Fibroblast of peridontal ligament (primary cell): ENCODE measurements at regions not wholly inside any gene's neighbourhood (a gene's known extent, or its start where the extent isn't known, plus 50 kb on each side); places are given as distances from the start of the nearest gene placed in this dataset.

ENCODE experiments used
- DNase-seq: peaks from one replicate; pipeline ENCODE4 v3.0.0-alpha.2; 2010; ENCODE audit errors: extremely low read depth

DNA sequence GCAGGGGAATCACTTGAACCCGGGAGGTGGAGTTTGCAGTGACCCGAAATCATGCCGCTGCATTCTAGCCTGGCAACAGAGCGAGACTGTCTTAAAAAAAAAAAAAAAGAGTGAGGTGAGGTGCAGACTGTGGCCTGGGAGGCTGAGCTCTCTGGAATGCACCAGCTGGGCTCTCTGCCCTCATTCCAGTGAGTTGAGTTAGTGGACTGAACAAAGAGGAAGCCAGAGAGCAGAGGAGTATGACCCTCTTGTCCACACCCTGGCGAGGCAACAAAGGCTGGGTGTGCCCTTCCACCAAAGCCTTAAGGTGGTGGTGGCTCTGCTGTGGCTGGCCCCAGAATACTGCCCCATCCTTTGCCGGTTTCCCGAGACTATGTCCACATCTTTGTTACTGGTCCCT is 71.3 kb upstream of the ACKR3 start:
- DNase-seq, result peak; percentile 10

DNA sequence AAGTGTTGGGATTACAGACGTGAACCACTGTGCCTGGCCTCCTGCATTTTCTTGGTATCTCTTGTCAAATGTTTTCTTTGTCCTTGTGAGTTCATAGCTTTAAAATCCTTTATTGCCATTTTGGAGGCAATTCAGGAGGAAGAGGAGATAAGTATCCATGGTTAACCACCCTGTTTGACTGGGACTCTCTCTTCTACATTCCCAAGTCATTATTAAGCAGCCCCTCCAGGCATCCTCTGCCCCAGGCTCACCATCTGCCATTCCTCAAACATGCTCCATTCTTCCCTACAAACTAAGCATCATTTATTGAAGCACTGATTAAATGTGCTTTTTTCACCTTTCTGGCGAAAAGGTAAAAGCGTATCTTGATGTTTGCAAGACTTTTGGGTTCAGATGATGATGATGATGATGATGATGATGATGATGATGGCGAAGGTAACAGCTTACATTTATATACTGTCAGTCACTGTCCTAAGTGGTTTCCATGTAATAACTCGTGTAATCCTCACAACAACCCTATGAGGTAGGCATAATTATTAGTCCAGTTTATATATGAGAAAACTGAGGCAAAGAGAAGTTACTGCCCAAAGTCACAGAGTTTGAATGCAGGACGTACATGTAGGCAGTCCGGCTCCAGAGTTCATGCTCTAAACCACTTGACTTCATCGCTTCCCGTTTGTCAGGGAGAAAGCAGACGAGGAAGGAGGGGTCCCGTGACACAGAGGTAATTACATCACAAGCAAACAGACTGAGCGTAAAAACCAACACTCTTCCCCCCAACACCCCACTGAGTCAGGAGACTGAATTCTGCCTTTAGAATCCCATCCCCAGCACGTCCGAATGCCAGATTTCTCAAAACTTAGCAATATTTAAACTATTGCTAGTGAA is 69.7 kb upstream of the ACKR3 start:
- DNase-seq, result no peak

GRCh38 chr2:236501026-236501425 is 68.6 kb upstream of the ACKR3 start:
- DNase-seq, result no peak

GRCh38 chr2:236501531-236501930 is 68.1 kb upstream of the ACKR3 start:
- DNase-seq, result no peak

- DNase-seq, result no peak
These were observed 66.5 kb upstream of the ACKR3 start for GRCh38 chr2:236503100-236503499.

DNA sequence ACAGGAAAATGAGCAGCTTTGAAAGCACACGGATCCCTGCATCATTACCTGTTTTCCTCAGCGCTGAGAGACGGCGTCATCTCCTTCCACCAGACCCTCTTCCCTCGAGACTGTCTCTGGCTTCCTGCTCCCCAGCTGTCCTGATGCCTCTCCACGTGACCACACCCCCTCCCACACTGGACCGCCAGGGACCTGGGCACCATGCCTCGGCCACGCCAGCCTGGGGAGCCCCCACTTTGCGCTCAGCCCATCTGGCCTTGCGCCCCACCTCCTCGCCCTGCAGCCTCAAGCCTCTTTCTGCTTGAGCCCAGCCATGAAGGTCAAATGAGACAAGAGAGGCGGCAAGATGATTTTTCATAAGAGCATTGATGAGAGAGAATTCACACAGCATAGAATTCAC is 66.0 kb upstream of the ACKR3 start:
- DNase-seq, result no peak

- DNase-seq, result no peak
These were observed 64.6 kb upstream of the ACKR3 start for GRCh38 chr2:236505041-236505440.

GRCh38 chr2:236505648-236506047 is 64.0 kb upstream of the ACKR3 start:
- no peak for DNase-seq

- no peak for DNase-seq
These were observed 62.1 kb upstream of the ACKR3 start for GRCh38 chr2:236507393-236508085.

DNA sequence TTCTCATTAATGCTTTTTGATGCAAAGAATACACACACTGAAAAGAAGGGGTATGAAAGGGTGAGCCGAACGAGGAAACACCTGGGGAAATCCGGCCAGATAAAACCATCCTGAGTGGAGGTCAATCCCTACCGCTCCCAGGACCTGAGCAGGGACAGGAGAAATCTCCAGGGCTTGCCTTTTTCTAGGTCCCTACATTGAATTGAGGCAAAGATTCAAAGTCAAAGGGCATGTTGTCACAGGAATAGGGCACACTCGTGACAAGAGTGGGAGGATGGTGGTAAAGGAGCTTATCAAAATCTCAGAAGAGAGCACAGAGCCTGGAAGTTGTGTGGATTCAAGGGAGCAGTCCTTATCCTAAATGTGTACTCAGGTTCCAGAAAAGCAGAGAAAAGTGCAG is 61.2 kb upstream of the ACKR3 start:
- no peak for DNase-seq

DNA sequence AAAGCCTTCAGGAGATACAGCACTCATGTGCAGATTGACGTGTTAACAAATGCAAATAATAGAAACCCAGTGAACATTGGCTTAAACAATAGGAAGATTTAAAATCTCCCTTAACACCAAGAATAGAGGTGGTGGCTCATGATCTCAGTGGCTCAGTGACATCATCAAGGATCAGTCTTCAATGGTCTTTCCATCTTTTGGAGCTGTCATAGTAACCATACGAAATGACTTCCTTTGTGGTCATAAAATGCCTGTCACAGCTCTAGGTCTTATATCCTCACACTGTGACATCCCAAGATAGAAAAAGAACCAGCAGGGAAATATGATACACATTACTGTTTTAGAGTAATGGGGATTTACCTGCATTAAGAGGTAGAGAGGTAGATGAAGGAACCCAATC is 59.6 kb upstream of the ACKR3 start:
- no peak for DNase-seq

DNA sequence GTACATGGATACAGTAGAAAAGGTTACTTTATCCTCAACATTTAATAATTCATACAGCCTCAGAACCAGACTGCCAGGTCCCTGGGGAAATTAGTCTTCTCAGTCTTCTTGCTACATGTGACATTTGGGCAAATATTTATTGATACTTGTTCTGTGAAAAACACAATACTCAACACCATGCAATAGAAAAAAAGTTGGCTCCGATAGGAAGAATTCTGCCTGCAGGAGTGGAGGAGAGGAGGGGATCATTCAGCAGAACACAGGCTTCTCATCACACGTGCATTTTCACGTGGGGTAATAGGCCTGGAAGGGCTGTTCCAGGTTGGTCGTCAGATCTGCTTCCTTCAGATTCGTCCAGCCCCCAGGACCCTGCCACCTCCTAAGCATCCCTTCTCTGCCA is 58.4 kb upstream of the ACKR3 start:
- no peak for DNase-seq

DNA sequence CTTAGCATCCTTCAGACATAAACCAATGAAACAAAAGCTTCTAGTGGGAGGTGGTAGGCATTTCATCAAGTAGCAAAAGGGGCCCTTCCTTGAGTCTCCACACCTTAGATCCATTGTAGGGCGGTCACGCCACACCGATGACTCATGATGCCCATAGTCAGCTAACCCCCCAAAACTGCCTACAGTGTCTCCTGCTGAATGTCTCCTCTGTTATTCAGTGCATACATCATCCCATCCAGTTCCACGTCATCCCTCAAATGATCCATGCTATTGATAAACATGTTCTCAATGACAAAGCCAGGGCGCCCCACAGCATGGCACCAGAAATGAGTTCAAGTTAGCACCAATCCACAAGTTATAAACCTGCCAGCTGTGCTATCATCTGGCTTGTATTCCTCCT is 57.4 kb upstream of the ACKR3 start:
- no peak for DNase-seq

GRCh38 chr2:236512902-236513435 is 56.7 kb upstream of the ACKR3 start:
- peak; percentile 48 for DNase-seq

DNA sequence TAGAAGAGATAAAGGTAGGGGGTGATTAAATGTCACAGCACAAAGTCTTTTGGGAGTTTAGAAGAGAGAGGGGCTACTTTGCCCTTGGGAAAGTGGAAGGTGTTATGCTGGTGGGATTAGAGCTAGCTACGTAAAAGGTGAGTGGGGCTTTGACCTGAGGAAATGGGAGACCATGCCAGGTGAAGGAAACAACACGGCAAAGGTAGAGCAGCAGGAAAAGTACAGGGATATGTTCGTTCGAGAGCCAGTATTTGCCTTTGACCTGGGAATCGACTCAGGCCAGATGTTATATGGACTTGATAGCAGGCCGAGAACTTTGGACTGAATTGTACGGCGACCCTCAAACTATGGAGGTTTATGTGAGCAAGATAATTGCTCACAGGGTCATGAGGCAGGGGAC is 55.7 kb upstream of the ACKR3 start:
- DNase-seq, result no peak

GRCh38 chr2:236516708-236517107 is 52.9 kb upstream of the ACKR3 start:
- no peak for DNase-seq

GRCh38 chr2:236517251-236518031 is 52.2 kb upstream of the ACKR3 start:
- no peak for DNase-seq
